Activated CD8-positive, alpha-beta T cell treated with anti-CD3 and anti-CD28 coated beads for 36 hours (primary cell): ENCODE measurements at regions not wholly inside any gene's neighbourhood (a gene's known extent, or its start where the extent isn't known, plus 50 kb on each side); places are given as distances from the start of the nearest gene placed in this dataset.

ENCODE experiments used
- ATAC-seq: fragments of 200-7000 bp; cut with Tn5 transposase; one replicate; pipeline ENCODE4 v1.10.0; 2021; ENCODE audit warnings: mild to moderate bottlenecking, moderate library complexity
- CTCF ChIA-PET: fragments of 350-600 bp; sonication (Branson Sonifier 250); formaldehyde crosslinking; loops from one replicate; lab custom pipeline; 2021; ENCODE audit warnings: antibody characterized with exemption; lab: Charles Lee
- POLR2A ChIA-PET: fragments of 350-600 bp; sonication (Branson Sonifier 250); formaldehyde crosslinking; loops from one replicate; lab custom pipeline; 2021; ENCODE audit warnings: antibody characterized with exemption; lab: Charles Lee
- DNase-seq: peaks from one replicate; pipeline ENCODE4 v3.0.0-alpha.2; 2020
- H3K27ac Mint-ChIP-seq: one replicate; pipeline ENCODE4 v1.8.0; 2021; ENCODE audit warnings: mild to moderate bottlenecking, mixed read lengths
- H3K27me3 Mint-ChIP-seq: one replicate; pipeline ENCODE4 v1.8.0; 2021; ENCODE audit warnings: mixed read lengths
- H3K36me3 Mint-ChIP-seq: one replicate; pipeline ENCODE4 v1.8.0; 2021; ENCODE audit warnings: low read depth, mixed read lengths
- H3K4me1 Mint-ChIP-seq: one replicate; pipeline ENCODE4 v1.8.0; 2021; ENCODE audit warnings: low read depth, mixed read lengths
- H3K4me3 Mint-ChIP-seq: one replicate; pipeline ENCODE4 v1.8.0; 2021; ENCODE audit warnings: mild to moderate bottlenecking, moderate library complexity, mixed read lengths
- H3K9me3 Mint-ChIP-seq: one replicate; pipeline ENCODE4 v1.8.0; 2021; ENCODE audit warnings: mixed read lengths
- intact Hi-C: fragments of 100-400 bp; cut with micrococcal nuclease; formaldehyde crosslinking; loops from one replicate; pipeline ENCODE4 v1.10.0; 2022
- TF ChIP-seq, protein P1 (sequence below): fragments of 200-600 bp; IDR thresholded peaks from one replicate; pipeline ENCODE4 v1.8.0; 2022; ENCODE audit warnings: antibody characterized with exemption, mild to moderate bottlenecking

DNA sequence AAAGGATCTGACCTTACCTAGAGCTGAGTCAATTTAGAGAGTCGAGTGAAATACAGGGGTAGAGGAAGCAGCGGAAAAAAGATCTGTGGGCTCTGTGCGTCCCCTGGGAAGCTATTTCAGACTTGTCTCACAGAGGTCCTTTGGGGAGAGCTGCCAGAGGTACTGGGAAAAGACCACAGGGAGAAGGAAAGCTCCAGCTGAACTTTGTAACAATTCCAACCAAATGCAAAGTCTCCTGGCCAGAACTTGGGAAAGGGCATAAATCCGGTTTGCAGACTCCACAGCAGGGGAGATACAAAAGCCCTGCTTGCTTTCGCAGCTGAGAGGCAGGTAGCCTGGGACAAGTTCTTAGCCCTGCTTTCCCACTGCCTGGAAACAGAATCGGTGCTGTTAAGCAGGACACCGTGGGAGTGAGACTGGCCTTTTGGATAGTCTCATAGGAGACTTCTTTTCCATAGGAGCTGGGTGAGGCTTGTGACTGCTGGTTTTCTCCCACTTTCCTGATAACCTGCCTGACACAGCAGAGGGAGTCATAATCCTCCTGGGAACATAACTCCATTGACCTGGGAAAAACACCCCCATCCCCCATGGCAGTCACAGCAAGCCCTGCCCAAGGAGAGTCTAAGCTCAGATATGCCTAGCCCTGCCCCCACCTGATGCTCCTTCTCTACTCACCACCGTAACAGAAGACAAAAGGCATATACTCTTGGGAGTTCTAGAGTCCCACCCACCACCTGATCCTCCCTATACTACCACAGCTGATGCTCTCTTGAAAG lies 926.2 kb downstream of the KCNMA1 start:
- ChIA-PET POLR2A (no interaction called here), CTCF (no interaction called here)
- no peaks in the 10 kb centered on the region for H3K4me1 Mint-ChIP-seq
- DNase-seq = no peak
- intact Hi-C loops = no loop called here
- peaks cover 2% of the 10 kb centered on the region for H3K9me3 Mint-ChIP-seq
- H3K27ac Mint-ChIP-seq = no peak overlapping the region
- H3K36me3 Mint-ChIP-seq = no peaks in the 10 kb centered on the region
- no peaks in the 10 kb centered on the region for H3K27me3 Mint-ChIP-seq
- no peak for ATAC-seq
- TF ChIP-seq, protein P1, sequence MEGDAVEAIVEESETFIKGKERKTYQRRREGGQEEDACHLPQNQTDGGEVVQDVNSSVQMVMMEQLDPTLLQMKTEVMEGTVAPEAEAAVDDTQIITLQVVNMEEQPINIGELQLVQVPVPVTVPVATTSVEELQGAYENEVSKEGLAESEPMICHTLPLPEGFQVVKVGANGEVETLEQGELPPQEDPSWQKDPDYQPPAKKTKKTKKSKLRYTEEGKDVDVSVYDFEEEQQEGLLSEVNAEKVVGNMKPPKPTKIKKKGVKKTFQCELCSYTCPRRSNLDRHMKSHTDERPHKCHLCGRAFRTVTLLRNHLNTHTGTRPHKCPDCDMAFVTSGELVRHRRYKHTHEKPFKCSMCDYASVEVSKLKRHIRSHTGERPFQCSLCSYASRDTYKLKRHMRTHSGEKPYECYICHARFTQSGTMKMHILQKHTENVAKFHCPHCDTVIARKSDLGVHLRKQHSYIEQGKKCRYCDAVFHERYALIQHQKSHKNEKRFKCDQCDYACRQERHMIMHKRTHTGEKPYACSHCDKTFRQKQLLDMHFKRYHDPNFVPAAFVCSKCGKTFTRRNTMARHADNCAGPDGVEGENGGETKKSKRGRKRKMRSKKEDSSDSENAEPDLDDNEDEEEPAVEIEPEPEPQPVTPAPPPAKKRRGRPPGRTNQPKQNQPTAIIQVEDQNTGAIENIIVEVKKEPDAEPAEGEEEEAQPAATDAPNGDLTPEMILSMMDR = no peak
- H3K4me3 Mint-ChIP-seq = no peak overlapping the region

- intact Hi-C loops = no loop called here
- no peak overlapping the region for H3K4me3 Mint-ChIP-seq
- peaks cover 1% of the 10 kb centered on the region for H3K27me3 Mint-ChIP-seq
- H3K36me3 Mint-ChIP-seq = no peaks in the 10 kb centered on the region
- ATAC-seq = no peak
- peaks cover 4% of the 10 kb centered on the region for H3K9me3 Mint-ChIP-seq
- no peak overlapping the region for H3K27ac Mint-ChIP-seq
- TF ChIP-seq, protein P1 = no peak
- ChIA-PET POLR2A (no interaction called here), CTCF (no interaction called here)
- no peak for DNase-seq
- H3K4me1 Mint-ChIP-seq = no peaks in the 10 kb centered on the region
Measured at GRCh38 chr10:76700241-76700640, 937.4 kb downstream of the KCNMA1 start.

DNA sequence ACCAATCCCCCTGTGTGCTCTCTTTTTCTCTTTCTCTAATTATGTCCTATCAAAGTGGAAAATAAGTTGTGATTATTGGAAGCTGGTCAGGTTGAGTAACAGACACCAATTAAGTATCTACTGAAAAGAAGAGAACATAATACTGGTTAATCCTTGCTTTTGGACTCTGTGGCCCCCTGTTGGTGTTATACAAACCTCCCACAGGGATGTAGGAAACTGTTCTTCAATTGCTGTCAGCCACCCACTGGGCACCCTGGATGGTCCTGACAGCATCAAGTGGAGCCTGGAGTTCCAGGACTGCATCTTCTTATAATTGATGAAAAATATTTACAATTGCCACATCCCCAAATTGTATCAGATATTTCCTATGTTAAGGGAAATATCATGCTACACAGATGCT lies 939.7 kb downstream of the KCNMA1 start:
- no peak overlapping the region for H3K4me3 Mint-ChIP-seq
- CTCF ChIA-PET = no interaction called here

DNA sequence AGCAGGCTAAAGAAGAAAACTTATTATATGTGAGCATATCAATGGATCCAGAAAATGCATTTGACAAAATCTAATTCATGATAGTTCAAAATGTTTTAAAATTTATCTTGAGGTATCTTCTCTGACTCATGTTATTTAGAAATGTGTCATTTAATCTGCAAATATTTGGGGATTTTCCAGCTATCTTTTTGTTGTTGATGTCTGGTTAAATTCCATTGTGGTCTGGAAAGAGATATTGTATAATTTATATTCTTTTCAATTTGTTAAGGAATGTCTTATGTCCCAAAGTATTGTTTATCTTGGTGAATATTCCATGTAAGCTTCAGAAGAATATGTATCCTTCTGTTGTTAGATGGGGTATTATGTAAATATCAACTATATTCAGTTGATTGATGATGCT lies 942.5 kb downstream of the KCNMA1 start:
- Mint-ChIP-seq H3K9me3 (peaks cover 7% of the 10 kb centered on the region), H3K36me3 (no peaks in the 10 kb centered on the region), H3K4me3 (no peak overlapping the region), H3K27me3 (peaks cover 1% of the 10 kb centered on the region), H3K27ac (no peak overlapping the region), H3K4me1 (no peaks in the 10 kb centered on the region)
- CTCF ChIA-PET = no interaction called here
- DNase-seq (no peak), ATAC-seq (no peak)
- intact Hi-C loops = no loop called here
- TF ChIP-seq, protein P1 = no peak
- POLR2A ChIA-PET = no interaction called here

More for the DNA sequence above, 939.7 kb downstream of the KCNMA1 start:
- ATAC-seq (no peak), DNase-seq (no peak)
- intact Hi-C loops = no loop called here
- TF ChIP-seq, protein P1 = no peak
- H3K4me1 Mint-ChIP-seq = no peaks in the 10 kb centered on the region
- no peaks in the 10 kb centered on the region for H3K36me3 Mint-ChIP-seq
- H3K9me3 Mint-ChIP-seq = peaks cover 4% of the 10 kb centered on the region
- peaks cover 1% of the 10 kb centered on the region for H3K27me3 Mint-ChIP-seq
- no peak overlapping the region for H3K27ac Mint-ChIP-seq
- POLR2A ChIA-PET = no interaction called here

- CTCF ChIA-PET = no interaction called here
- Mint-ChIP-seq H3K4me1 (no peaks in the 10 kb centered on the region), H3K9me3 (peaks cover 7% of the 10 kb centered on the region), H3K27me3 (no peaks in the 10 kb centered on the region), H3K27ac (no peak overlapping the region), H3K4me3 (no peak overlapping the region), H3K36me3 (no peaks in the 10 kb centered on the region)
- TF ChIP-seq, protein P1 = no peak
- POLR2A ChIA-PET = no interaction called here
- DNase-seq = no peak
- intact Hi-C loops = no loop called here
- no peak for ATAC-seq
Measured at GRCh38 chr10:76686201-76686600, 951.4 kb downstream of the KCNMA1 start.
